WTC11 (cell line): ENCODE measurements at regions not wholly inside any gene's neighbourhood (a gene's known extent, or its start where the extent isn't known, plus 50 kb on each side); places are given as distances from the start of the nearest gene placed in this dataset.
A peak's percentile ranks its signal among the peaks of the same experiment; 100 is the strongest.

Experiments used
- ATAC-seq: fragments of 200-7000 bp; cut with Tn5 transposase; 2 replicates; pipeline ENCODE4 v1.10.0; 2021; ENCODE audit warnings: mild to moderate bottlenecking, moderate library complexity
- CTCF ChIA-PET: fragments of 300-600 bp; sonication (Branson Sonifier 250); formaldehyde crosslinking; loops from one replicate; lab custom pipeline; 2021; ENCODE audit warnings: antibody characterized with exemption; lab: Charles Lee
- POLR2A ChIA-PET: fragments of 350-600 bp; sonication (Branson Sonifier 250); formaldehyde crosslinking; loops from one replicate; lab custom pipeline; 2021; ENCODE audit warnings: antibody characterized with exemption; lab: Charles Lee
- DNase-seq: peaks from one replicate; pipeline ENCODE4 v3.0.0; 2021; ENCODE audit warnings: low spot score
- H3K27ac Mint-ChIP-seq: 2 replicates; pipeline ENCODE4 v1.8.0; 2021; ENCODE audit warnings: mixed read lengths
- H3K27me3 Mint-ChIP-seq: 2 replicates; pipeline ENCODE4 v1.8.0; 2021; ENCODE audit warnings: low read depth, mild to moderate bottlenecking, moderate library complexity, mixed read lengths
- H3K36me3 Mint-ChIP-seq: 2 replicates; pipeline ENCODE4 v1.8.0; 2021; ENCODE audit warnings: mixed read lengths
- H3K4me1 Mint-ChIP-seq: 2 replicates; pipeline ENCODE4 v1.8.0; 2022; ENCODE audit warnings: mixed read lengths
- H3K4me3 Mint-ChIP-seq: 2 replicates; pipeline ENCODE4 v1.8.0; 2021; ENCODE audit warnings: mild to moderate bottlenecking, moderate library complexity, mixed read lengths
- H3K9me3 Mint-ChIP-seq: 2 replicates; pipeline ENCODE4 v1.8.0; 2021; ENCODE audit warnings: mixed read lengths
- AFF4 ChIP-seq: sonication (generic); formaldehyde crosslinking; IDR thresholded peaks from 2 replicates; pipeline ENCODE4 v1.8.1; 2023; ENCODE audit warnings: mild to moderate bottlenecking, missing genetic modification reagents, borderline replicate concordance
- CTCF ChIP-seq: fragments of 200-600 bp; IDR thresholded peaks from 2 replicates; pipeline ENCODE4 v1.8.0; 2022; ENCODE audit warnings: antibody characterized with exemption
- FOXJ3 ChIP-seq: sonication (generic); formaldehyde crosslinking; IDR thresholded peaks from 2 replicates; pipeline ENCODE4 v1.9.0; 2021; ENCODE audit warnings: missing genetic modification reagents, mild to moderate bottlenecking, borderline replicate concordance
- FOXP1 ChIP-seq: sonication (generic); formaldehyde crosslinking; IDR thresholded peaks from 2 replicates; pipeline ENCODE4 v1.8.0; 2022; ENCODE audit warnings: missing genetic modification reagents, mild to moderate bottlenecking, moderate library complexity, borderline replicate concordance
- FOXP4 ChIP-seq: sonication (generic); formaldehyde crosslinking; IDR thresholded peaks from 2 replicates; pipeline ENCODE4 v1.8.0; 2022; ENCODE audit warnings: mild to moderate bottlenecking, missing genetic modification reagents
- HMGA2 ChIP-seq: fragments of 250-450 bp; sonication (Bioruptor Pico); IDR thresholded peaks from 2 replicates; pipeline ENCODE4 v1.4.0; 2021; ENCODE audit warnings: mild to moderate bottlenecking, moderate library complexity
- KAT7 ChIP-seq: sonication (generic); formaldehyde crosslinking; IDR thresholded peaks from 2 replicates; pipeline ENCODE4 v1.8.1; 2023; ENCODE audit warnings: missing genetic modification reagents, mild to moderate bottlenecking, borderline replicate concordance
- MAX ChIP-seq: sonication (generic); formaldehyde crosslinking; IDR thresholded peaks from 2 replicates; pipeline ENCODE4 v1.8.0; 2022; ENCODE audit warnings: mild to moderate bottlenecking, missing genetic modification reagents
- MYBL2 ChIP-seq: sonication (generic); formaldehyde crosslinking; IDR thresholded peaks from 2 replicates; pipeline ENCODE4 v1.8.1; 2023; ENCODE audit warnings: mild to moderate bottlenecking, moderate library complexity, missing genetic modification reagents
- NFATC4 ChIP-seq: fragments of 250-450 bp; sonication (Bioruptor Pico); IDR thresholded peaks from 2 replicates; pipeline ENCODE4 v1.9.0; 2021; ENCODE audit warnings: mild to moderate bottlenecking
- NR2C2 ChIP-seq: sonication (generic); formaldehyde crosslinking; IDR thresholded peaks from 2 replicates; pipeline ENCODE4 v1.8.0; 2022; ENCODE audit warnings: mild to moderate bottlenecking, missing genetic modification reagents
- NR3C1 ChIP-seq: sonication (generic); formaldehyde crosslinking; conservative IDR thresholded peaks from 2 replicates; pipeline ENCODE4 v1.8.1; 2023; ENCODE audit warnings: low read depth, mild to moderate bottlenecking, missing genetic modification reagents
- OVOL2 ChIP-seq: fragments of 250-450 bp; sonication (Bioruptor Pico); IDR thresholded peaks from 2 replicates; pipeline ENCODE4 v1.9.0; 2021; ENCODE audit warnings: mild to moderate bottlenecking, borderline replicate concordance
- PRDM15 ChIP-seq: sonication (generic); formaldehyde crosslinking; IDR thresholded peaks from 2 replicates; pipeline ENCODE4 v1.8.0; 2022; ENCODE audit warnings: missing genetic modification reagents
- TEAD1 ChIP-seq: sonication (generic); formaldehyde crosslinking; IDR thresholded peaks from 2 replicates; pipeline ENCODE4 v1.8.0; 2022; ENCODE audit warnings: mild to moderate bottlenecking, missing genetic modification reagents
- TEAD4 ChIP-seq: sonication (generic); formaldehyde crosslinking; IDR thresholded peaks from 2 replicates; pipeline ENCODE4 v1.8.0; 2022; ENCODE audit warnings: mild to moderate bottlenecking, missing genetic modification reagents
- USF2 ChIP-seq: sonication (generic); formaldehyde crosslinking; IDR thresholded peaks from 2 replicates; pipeline ENCODE4 v1.8.1; 2023; ENCODE audit warnings: mild to moderate bottlenecking, missing genetic modification reagents, moderate library complexity
- ZBTB43 ChIP-seq: sonication (generic); formaldehyde crosslinking; IDR thresholded peaks from 2 replicates; pipeline ENCODE4 v1.8.1; 2023; ENCODE audit warnings: mild to moderate bottlenecking, missing genetic modification reagents
- ZMAT4 ChIP-seq: fragments of 250-450 bp; sonication (Bioruptor Pico); IDR thresholded peaks from 2 replicates; pipeline ENCODE4 v1.9.0; 2021; ENCODE audit warnings: mild to moderate bottlenecking
- ZNF232 ChIP-seq: sonication (generic); formaldehyde crosslinking; IDR thresholded peaks from 2 replicates; pipeline ENCODE4 v1.8.0; 2022; ENCODE audit warnings: mild to moderate bottlenecking, missing genetic modification reagents
- ZSCAN18 ChIP-seq: fragments of 250-450 bp; sonication (Bioruptor Pico); IDR thresholded peaks from 2 replicates; pipeline ENCODE4 v2.1.2; 2022; ENCODE audit warnings: mild to moderate bottlenecking, moderate library complexity

- TF ChIP-seq FOXP4 (CRISPR knock-in tag) (no peak), TEAD4 (CRISPR knock-in tag) (no peak), ZNF232 (CRISPR knock-in tag) (no peak)
- TF ChIP-seq, all 79 proteins: peak for 0
Measured at GRCh38 chr1:181296180-181296579, 187.1 kb upstream of the CACNA1E start (continued).

GRCh38 chr1:181308098-181308497, 175.2 kb upstream of the CACNA1E start:
- ATAC-seq (peak; percentile 48), DNase-seq (no peak)
- peaks cover 7% of the 10 kb centered on the region; the same call in 1 of the 2 replicates for H3K4me1 Mint-ChIP-seq
- no peaks in the 10 kb centered on the region for H3K36me3 Mint-ChIP-seq
- H3K4me3 Mint-ChIP-seq = no peak overlapping the region
- no peak for TF ChIP-seq KAT7
- no peak for TF ChIP-seq NR2C2 (CRISPR knock-in tag)
- TF ChIP-seq NR3C1 (CRISPR knock-in tag) = no peak
- TF ChIP-seq HMGA2 (CRISPR knock-in tag) = no peak
- no peak for TF ChIP-seq NFATC4 (CRISPR knock-in tag)
- no peak for TF ChIP-seq ZMAT4
- no peak for TF ChIP-seq FOXP1 (CRISPR knock-in tag)
- TF ChIP-seq USF2 (CRISPR knock-in tag) = no peak
- TF ChIP-seq MAX (CRISPR knock-in tag) = no peak
- no peak for TF ChIP-seq TEAD4 (CRISPR knock-in tag)
- no peak for TF ChIP-seq AFF4 (CRISPR knock-in tag)
- no peak for TF ChIP-seq ZBTB43 (CRISPR knock-in tag)
- no peak for TF ChIP-seq CTCF
- no peak for TF ChIP-seq MYBL2 (CRISPR knock-in tag)
- no peak for TF ChIP-seq TEAD1 (CRISPR knock-in tag)
- TF ChIP-seq FOXJ3 (CRISPR knock-in tag) = no peak
- no peak for TF ChIP-seq ZSCAN18
- TF ChIP-seq OVOL2 = no peak
- no peak for TF ChIP-seq PRDM15 (CRISPR knock-in tag)
- no peak overlapping the region for H3K27ac Mint-ChIP-seq
- H3K9me3 Mint-ChIP-seq = no peaks in the 10 kb centered on the region
- POLR2A ChIA-PET = no interaction called here
- CTCF ChIA-PET = interaction anchor here (1.2 to 1.4 kb wide), 2 partner anchors 117 to 118 kb away, joined by 4 to 6 read pairs; no protein-coding TSS in a partner anchor
- no peaks in the 10 kb centered on the region; the same call in none of the 2 replicates for H3K27me3 Mint-ChIP-seq
